ENCODE measurements at regions not wholly inside any gene's neighbourhood (a gene's known extent, or its start where the extent isn't known, plus 50 kb on each side); places are given as distances from the start of the nearest gene placed in this dataset.

DNA sequence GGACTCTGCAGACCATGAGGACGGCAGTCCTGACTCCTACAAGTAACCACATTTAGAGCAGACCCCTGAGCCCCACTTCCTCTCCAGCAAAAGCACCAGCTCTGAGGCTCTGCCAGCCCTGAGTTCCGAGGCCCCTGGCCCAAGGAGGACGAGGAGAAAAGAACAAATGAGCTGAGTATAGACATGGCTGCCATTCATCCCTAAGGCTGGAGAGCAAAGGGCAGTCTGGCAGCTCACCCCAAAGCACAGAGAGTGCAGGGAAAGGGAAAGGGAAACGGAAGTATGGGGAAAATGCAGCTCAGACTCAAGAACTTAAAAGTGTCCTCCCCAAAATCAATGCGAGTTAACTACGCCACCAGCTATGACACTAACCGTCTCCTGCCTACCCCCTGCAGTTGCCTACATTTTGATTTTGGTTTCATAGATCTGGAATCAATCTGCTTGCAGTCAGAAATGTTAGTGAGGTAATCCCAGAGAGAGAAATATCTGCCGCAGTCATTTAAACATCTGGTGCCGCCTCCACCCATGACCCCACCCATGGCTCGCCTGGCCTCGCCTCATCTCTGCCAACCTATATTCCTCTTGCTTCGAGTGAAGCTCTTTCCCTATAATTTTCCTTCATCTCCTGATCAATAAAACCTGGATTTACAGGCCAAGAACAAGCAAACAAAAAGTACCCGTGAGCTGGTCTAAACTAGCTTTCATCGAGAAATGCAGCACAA is 49.6 kb upstream of the AFDN start:
- H3K9ac ChIP-seq (ENCODE audit: low read depth, low read length): no peak overlapping the region

More for the DNA sequence above, 49.6 kb upstream of the AFDN start:
- no peak overlapping the region for H3K56ac ChIP-seq (ENCODE audit: extremely low read depth, insufficient read depth, low read length)
- H4K5ac ChIP-seq (ENCODE audit: low read depth, low read length): no peak overlapping the region
- no peak overlapping the region for H3K14ac ChIP-seq (replicated peaks; ENCODE audit: low read depth, low read length)
- TF ChIP-seq MAFK (IDR thresholded peaks at IDR 0.05; ENCODE audit: low read depth, low read length): no peak
- TF ChIP-seq, protein P1, sequence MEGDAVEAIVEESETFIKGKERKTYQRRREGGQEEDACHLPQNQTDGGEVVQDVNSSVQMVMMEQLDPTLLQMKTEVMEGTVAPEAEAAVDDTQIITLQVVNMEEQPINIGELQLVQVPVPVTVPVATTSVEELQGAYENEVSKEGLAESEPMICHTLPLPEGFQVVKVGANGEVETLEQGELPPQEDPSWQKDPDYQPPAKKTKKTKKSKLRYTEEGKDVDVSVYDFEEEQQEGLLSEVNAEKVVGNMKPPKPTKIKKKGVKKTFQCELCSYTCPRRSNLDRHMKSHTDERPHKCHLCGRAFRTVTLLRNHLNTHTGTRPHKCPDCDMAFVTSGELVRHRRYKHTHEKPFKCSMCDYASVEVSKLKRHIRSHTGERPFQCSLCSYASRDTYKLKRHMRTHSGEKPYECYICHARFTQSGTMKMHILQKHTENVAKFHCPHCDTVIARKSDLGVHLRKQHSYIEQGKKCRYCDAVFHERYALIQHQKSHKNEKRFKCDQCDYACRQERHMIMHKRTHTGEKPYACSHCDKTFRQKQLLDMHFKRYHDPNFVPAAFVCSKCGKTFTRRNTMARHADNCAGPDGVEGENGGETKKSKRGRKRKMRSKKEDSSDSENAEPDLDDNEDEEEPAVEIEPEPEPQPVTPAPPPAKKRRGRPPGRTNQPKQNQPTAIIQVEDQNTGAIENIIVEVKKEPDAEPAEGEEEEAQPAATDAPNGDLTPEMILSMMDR (conservative IDR thresholded peaks at IDR 0.05; ENCODE audit: low read depth, low read length): no peak
- TF ChIP-seq CHD1 (IDR thresholded peaks at IDR 0.05; ENCODE audit: low read depth, low read length): no peak
- TF ChIP-seq RFX5 (IDR thresholded peaks at IDR 0.05; ENCODE audit: low read depth, low read length): no peak
- TF ChIP-seq, protein P2, sequence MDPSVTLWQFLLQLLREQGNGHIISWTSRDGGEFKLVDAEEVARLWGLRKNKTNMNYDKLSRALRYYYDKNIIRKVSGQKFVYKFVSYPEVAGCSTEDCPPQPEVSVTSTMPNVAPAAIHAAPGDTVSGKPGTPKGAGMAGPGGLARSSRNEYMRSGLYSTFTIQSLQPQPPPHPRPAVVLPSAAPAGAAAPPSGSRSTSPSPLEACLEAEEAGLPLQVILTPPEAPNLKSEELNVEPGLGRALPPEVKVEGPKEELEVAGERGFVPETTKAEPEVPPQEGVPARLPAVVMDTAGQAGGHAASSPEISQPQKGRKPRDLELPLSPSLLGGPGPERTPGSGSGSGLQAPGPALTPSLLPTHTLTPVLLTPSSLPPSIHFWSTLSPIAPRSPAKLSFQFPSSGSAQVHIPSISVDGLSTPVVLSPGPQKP (IDR thresholded peaks at IDR 0.05; ENCODE audit: borderline replicate concordance, low read depth, low read length): no peak
- no peak for TF ChIP-seq NFE2L2 (IDR thresholded peaks at IDR 0.05; ENCODE audit: low read depth, low read length)
- no peak for TF ChIP-seq RAD21 (IDR thresholded peaks at IDR 0.05; ENCODE audit: low read length)
- no peak for TF ChIP-seq BHLHE40 (IDR thresholded peaks at IDR 0.05; ENCODE audit: low read depth, low read length)
- TF ChIP-seq, protein P3, sequence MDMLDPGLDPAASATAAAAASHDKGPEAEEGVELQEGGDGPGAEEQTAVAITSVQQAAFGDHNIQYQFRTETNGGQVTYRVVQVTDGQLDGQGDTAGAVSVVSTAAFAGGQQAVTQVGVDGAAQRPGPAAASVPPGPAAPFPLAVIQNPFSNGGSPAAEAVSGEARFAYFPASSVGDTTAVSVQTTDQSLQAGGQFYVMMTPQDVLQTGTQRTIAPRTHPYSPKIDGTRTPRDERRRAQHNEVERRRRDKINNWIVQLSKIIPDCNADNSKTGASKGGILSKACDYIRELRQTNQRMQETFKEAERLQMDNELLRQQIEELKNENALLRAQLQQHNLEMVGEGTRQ (IDR thresholded peaks at IDR 0.05; ENCODE audit: low read depth, low read length): no peak
- H2BK20ac ChIP-seq (ENCODE audit: low read depth, low read length): no peak overlapping the region
- in situ Hi-C loops (cut with MboI; ENCODE audit: low sequenced_read_pairs) (no loop called here), dilution Hi-C loops (cut with HindIII; ENCODE audit: low sequenced_read_pairs, unreplicated experiment) (no loop called here), intact Hi-C loops (cut with micrococcal nuclease) (no loop called here)
- H3K27me3 ChIP-seq (ENCODE audit: control insufficient read depth, insufficient read depth, low read length): no peaks in the 10 kb centered on the region
- H3K4me2 ChIP-seq (ENCODE audit: low read depth, low read length): no peak overlapping the region
- no peak for ATAC-seq (ENCODE audit: low read depth)
- H4K91ac ChIP-seq (ENCODE audit: insufficient read depth, low read depth, low read length): no peak overlapping the region
- no peaks in the 10 kb centered on the region for H4K20me1 ChIP-seq (ENCODE audit: insufficient read depth, low read length)
- peaks cover 3% of the 10 kb centered on the region; the same call in 1 of the 2 replicates for H3K9me3 ChIP-seq (ENCODE audit: control insufficient read depth, insufficient read depth, low read length)
- no peak for DNase-seq
- H2BK5ac ChIP-seq (ENCODE audit: low read depth, low read length, poor library complexity, severe bottlenecking): no peak overlapping the region
- no peak overlapping the region for H3K4ac ChIP-seq (ENCODE audit: low read depth, low read length)
- no peak overlapping the region for H2AFZ ChIP-seq (replicated peaks; ENCODE audit: low read length, poor library complexity)
- WGBS, 2 experiments (ENCODE audit: extremely low coverage in 2 of 2, insufficient read length in 1 of 2): 44% methylated on average over 3 of the region's 14 CpGs; no CpG with 5 or more reads in 1 of the 2 experiments
- no peaks in the 10 kb centered on the region for H3K79me1 ChIP-seq (ENCODE audit: low read depth in 1 of 2, low read length in 2 of 2)
- CTCF ChIA-PET: interaction anchor here (0.6 kb wide), 1 partner anchor 60 kb away, joined by 5 read pairs; no protein-coding TSS in a partner anchor
- H3K4me1 ChIP-seq (ENCODE audit: control insufficient read depth, insufficient read depth, low read length): no peaks in the 10 kb centered on the region
- no peak overlapping the region for H3K27ac ChIP-seq (ENCODE audit: insufficient read depth, low read length)
- no peak overlapping the region for H2AK9ac ChIP-seq (replicated peaks; ENCODE audit: low read depth, low read length, poor library complexity)
- no peak overlapping the region for H3K18ac ChIP-seq (ENCODE audit: low read depth, low read length)
- H4K8ac ChIP-seq (ENCODE audit: low read depth in 2 of 2, low read length in 2 of 2): no peak overlapping the region
- no TSS peak for BruUV-seq (replicated peaks)
- no peaks in the 10 kb centered on the region for H3K9me1 ChIP-seq (ENCODE audit: insufficient read depth, low read length)
- POLR2A ChIA-PET (ENCODE audit: unreplicated experiment): no interaction called here
- no peak overlapping the region for H2AK5ac ChIP-seq (ENCODE audit: low read depth, low read length)
- no peak overlapping the region for H2BK15ac ChIP-seq (ENCODE audit: low read depth, low read length)
- H3K4me3 ChIP-seq (ENCODE audit: insufficient read depth, low read depth, low read length): no peak overlapping the region
- H3K23ac ChIP-seq (ENCODE audit: low read depth, low read length): no peak overlapping the region
- H3K36me3 ChIP-seq (ENCODE audit: control insufficient read depth, insufficient read depth, low read length): no peaks in the 10 kb centered on the region
- no peak overlapping the region for H2BK120ac ChIP-seq (ENCODE audit: low read depth, low read length)

Measured in IMR-90 (cell line).